ENCODE measurements at regions not wholly inside any gene's neighbourhood (a gene's known extent, or its start where the extent isn't known, plus 50 kb on each side); places are given as distances from the start of the nearest gene placed in this dataset.

- H3K23me2 ChIP-seq (ENCODE audit: insufficient read length, low read depth, low read length, poor library complexity, severe bottlenecking) = no peaks in the 10 kb centered on the region
- no peaks in the 10 kb centered on the region for H4K20me1 ChIP-seq (ENCODE audit: control insufficient read depth, insufficient read depth, insufficient read length)
- no peak overlapping the region for H3K4me3 Mint-ChIP-seq
- no peak overlapping the region for H2AK5ac ChIP-seq (ENCODE audit: insufficient read length, low read length)
- no peak overlapping the region for H3K27ac ChIP-seq (ENCODE audit: insufficient read length, low read depth, low read length)
- WGBS (ENCODE audit: extremely low coverage, insufficient read length, low lambda C conversion rate) = no CpG with 5 or more reads among the region's 4 CpGs
- peaks cover 11% of the 10 kb centered on the region; the same call in 1 of the 2 replicates for H3K27me3 ChIP-seq (ENCODE audit: insufficient read depth, low read length)
- H3K9me3 ChIP-seq (ENCODE audit: control insufficient read depth, low read depth, low read length) = no peaks in the 10 kb centered on the region
- H3K56ac ChIP-seq (ENCODE audit: insufficient read length, low read depth, low read length) = no peak overlapping the region
- DNase-seq = no peak
- no peak overlapping the region for H3T11ph ChIP-seq (ENCODE audit: low read length)
- no peak overlapping the region for H4K5ac ChIP-seq (ENCODE audit: insufficient read length, low read depth, low read length)
- no peak overlapping the region for H4K91ac ChIP-seq (ENCODE audit: insufficient read length, low read depth, low read length)
- TF ChIP-seq CTCF (conservative IDR thresholded peaks at IDR 0.05) = no peak
- H3K36me3 Mint-ChIP-seq (ENCODE audit: insufficient read depth in 1 of 3, low read depth in 3 of 3) = peaks cover 0 to 8% (median under 1%) of the 10 kb centered on the region in 3 experiments; a peak in 3 of 7 replicates
- peaks cover 9% of the 10 kb centered on the region; the same call in 1 of the 2 replicates for H3K4me1 ChIP-seq (ENCODE audit: insufficient read depth, low read length)
- H3K18ac ChIP-seq (ENCODE audit: insufficient read length, low read depth, low read length) = no peak overlapping the region
- H2BK20ac ChIP-seq (ENCODE audit: low read depth, low read length, poor library complexity, severe bottlenecking) = no peak overlapping the region
- no peak overlapping the region for H2BK5ac ChIP-seq (ENCODE audit: insufficient read length, low read length)
- H2BK12ac ChIP-seq (ENCODE audit: insufficient read length, low read depth, low read length) = no peak overlapping the region
- no peaks in the 10 kb centered on the region for H3K79me2 ChIP-seq (ENCODE audit: insufficient read depth, low read length)
- no peak overlapping the region for H2BK15ac ChIP-seq (ENCODE audit: low read depth, low read length)
- H3K9ac ChIP-seq (ENCODE audit: extremely low read depth, insufficient read length, low read length) = no peak overlapping the region
- no peak overlapping the region for H4K8ac ChIP-seq (replicated peaks; ENCODE audit: insufficient read length, low read depth, low read length)
- no peak overlapping the region for H3K27ac Mint-ChIP-seq
- no peak overlapping the region for H3K4ac ChIP-seq (ENCODE audit: low read depth, low read length)
- H2BK120ac ChIP-seq (ENCODE audit: low read depth, low read length, poor library complexity, severe bottlenecking) = no peak overlapping the region
- H3K9me3 Mint-ChIP-seq = peaks cover under 1% of the 10 kb centered on the region in 2 experiments; a peak in 3 of 5 replicates
- H3K23ac ChIP-seq (ENCODE audit: insufficient read length, low read depth, low read length) = no peak overlapping the region
- no peaks in the 10 kb centered on the region for H3K79me1 ChIP-seq (ENCODE audit: insufficient read depth, low read depth, low read length, poor library complexity, severe bottlenecking)
- no peak overlapping the region for H2AFZ ChIP-seq (ENCODE audit: low read length)
- H3K27me3 Mint-ChIP-seq (ENCODE audit: low read depth) = peaks cover 72% of the 10 kb centered on the region
- H3K4me1 Mint-ChIP-seq = peaks cover 45 to 55% of the 10 kb centered on the region in 2 experiments
- H3K4me2 ChIP-seq (ENCODE audit: insufficient read depth, insufficient read length, low read length) = no peak overlapping the region
- no peak overlapping the region for H3K14ac ChIP-seq (ENCODE audit: insufficient read depth, low read length)
Measured at GRCh38 chr2:219961947-219962498, 334.6 kb downstream of the SLC4A3 start.
